CD4-positive, alpha-beta T cell (primary cell): ENCODE measurements at regions not wholly inside any gene's neighbourhood (a gene's known extent, or its start where the extent isn't known, plus 50 kb on each side); places are given as distances from the start of the nearest gene placed in this dataset.

Source experiments
- ATAC-seq: fragments of 200-7000 bp; cut with Tn5 transposase; one replicate; pipeline ENCODE4 v1.10.0; 2022; ENCODE audit warnings: mild to moderate bottlenecking; ENCODE audit not compliant: poor library complexity
- CTCF ChIA-PET: fragments of 350-600 bp; sonication (Branson Sonifier 250); formaldehyde crosslinking; loops from one replicate; lab custom pipeline; 2021; ENCODE audit warnings: antibody characterized with exemption, inconsistent platforms; lab: Charles Lee
- POLR2A ChIA-PET: fragments of 350-600 bp; sonication (Branson Sonifier 250); formaldehyde crosslinking; loops from one replicate; lab custom pipeline; 2021; ENCODE audit warnings: antibody characterized with exemption, inconsistent platforms; lab: Charles Lee
- DNase-seq, 14 experiments: peaks; one replicate each; pipeline ENCODE4 v3.0.0-alpha.2; 2013 to 2020; ENCODE audit warnings: mixed read lengths in 2 of 14
- H3K27ac ChIP-seq, 2 donors: one replicate each; pipeline versions ENCODE4 v1.5.1 to v1.7.0; 2013; ENCODE audit warnings: low read length in 2 of 2, low read depth in 1 of 2, mild to moderate bottlenecking in 1 of 2
- H3K27me3 ChIP-seq, 2 experiments: 1 replicate in 1 of 2; 2 replicates in 1 of 2; pipeline versions ENCODE4 v1.6.1 to v1.7.0; 2013; ENCODE audit warnings: low read length in 2 of 2, control low read depth in 1 of 2, mild to moderate bottlenecking in 1 of 2, moderate library complexity in 1 of 2; ENCODE audit not compliant: insufficient read depth in 2 of 2, control insufficient read depth in 1 of 2
- H3K36me3 ChIP-seq: one replicate; pipeline ENCODE4 v1.6.1; 2013; ENCODE audit warnings: low read length, control low read depth; ENCODE audit not compliant: insufficient read depth
- H3K4me1 ChIP-seq: one replicate; pipeline ENCODE4 v1.6.1; 2013; ENCODE audit warnings: low read length, control low read depth; ENCODE audit not compliant: insufficient read depth
- H3K4me3 ChIP-seq: one replicate; pipeline ENCODE4 v1.5.1; 2013; ENCODE audit warnings: mild to moderate bottlenecking, low read length, moderate library complexity
- H3K9me3 ChIP-seq, 2 experiments: 1 replicate in 1 of 2; 2 replicates in 1 of 2; pipeline versions ENCODE4 v1.6.1 to v1.7.0; 2013; ENCODE audit warnings: low read length in 2 of 2, mild to moderate bottlenecking in 2 of 2, control low read depth in 1 of 2, moderate library complexity in 1 of 2; ENCODE audit not compliant: control insufficient read depth in 1 of 2, insufficient read depth in 1 of 2
- H3K27ac Mint-ChIP-seq: one replicate; pipeline ENCODE4 v1.8.0; 2020; ENCODE audit warnings: mixed read lengths
- H3K27me3 Mint-ChIP-seq: one replicate; pipeline ENCODE4 v1.8.0; 2021; ENCODE audit warnings: mixed read lengths
- H3K36me3 Mint-ChIP-seq: one replicate; pipeline ENCODE4 v1.8.0; 2021; ENCODE audit warnings: low read depth, mixed read lengths
- H3K4me1 Mint-ChIP-seq: one replicate; pipeline ENCODE4 v1.8.0; 2021; ENCODE audit warnings: low read depth, mixed read lengths
- H3K4me3 Mint-ChIP-seq: one replicate; pipeline ENCODE4 v1.8.0; 2020; ENCODE audit warnings: mild to moderate bottlenecking, mixed read lengths
- H3K9me3 Mint-ChIP-seq: one replicate; pipeline ENCODE4 v1.8.0; 2020; ENCODE audit warnings: mixed read lengths
- intact Hi-C, 2 experiments: fragments of 100-400 bp; cut with DNase I in 1 of 2; cut with micrococcal nuclease in 1 of 2; formaldehyde crosslinking; loops; one replicate each; pipeline versions ENCODE4 v1.15.1 to v1.9.0; 2023 to 2025; cut with DNase I, micrococcal nuclease
- TF ChIP-seq, protein P1 (sequence below): fragments of 200-600 bp; IDR thresholded peaks from one replicate; pipeline ENCODE4 v1.8.0; 2022; ENCODE audit warnings: antibody characterized with exemption, mild to moderate bottlenecking

- H3K36me3 Mint-ChIP-seq = no peaks in the 10 kb centered on the region
- H3K4me3 Mint-ChIP-seq = no peak overlapping the region
Observed at GRCh38 chr6:88519301-88520016, 353.3 kb upstream of the CNR1 start.

DNA sequence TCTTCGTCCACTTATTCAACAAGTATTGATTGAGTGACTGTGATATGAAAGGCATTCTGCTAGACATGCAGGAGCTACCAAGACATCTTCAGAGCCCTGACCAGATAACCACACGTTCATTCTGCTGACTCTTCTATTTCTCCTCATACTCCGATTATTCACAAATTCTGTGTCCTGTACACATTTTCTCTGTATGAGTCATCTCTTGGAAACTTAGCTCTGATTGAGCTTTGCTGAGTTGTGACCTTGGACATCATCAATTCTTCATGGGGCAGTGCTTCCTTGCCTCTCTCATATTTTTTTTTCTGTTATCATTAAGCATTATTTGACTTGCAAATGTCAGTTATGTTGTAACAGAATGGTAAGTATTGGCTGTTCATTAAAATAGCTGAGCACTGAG lies 351.6 kb upstream of the CNR1 start:
- H3K27ac ChIP-seq = no peak overlapping the region
- no peak overlapping the region for H3K4me3 ChIP-seq
- no peaks in the 10 kb centered on the region for H3K36me3 Mint-ChIP-seq
- H3K9me3 ChIP-seq = no peaks in the 10 kb centered on the region
- intact Hi-C loops = no loop called here
- no peak overlapping the region for H3K4me3 Mint-ChIP-seq
- TF ChIP-seq, protein P1, sequence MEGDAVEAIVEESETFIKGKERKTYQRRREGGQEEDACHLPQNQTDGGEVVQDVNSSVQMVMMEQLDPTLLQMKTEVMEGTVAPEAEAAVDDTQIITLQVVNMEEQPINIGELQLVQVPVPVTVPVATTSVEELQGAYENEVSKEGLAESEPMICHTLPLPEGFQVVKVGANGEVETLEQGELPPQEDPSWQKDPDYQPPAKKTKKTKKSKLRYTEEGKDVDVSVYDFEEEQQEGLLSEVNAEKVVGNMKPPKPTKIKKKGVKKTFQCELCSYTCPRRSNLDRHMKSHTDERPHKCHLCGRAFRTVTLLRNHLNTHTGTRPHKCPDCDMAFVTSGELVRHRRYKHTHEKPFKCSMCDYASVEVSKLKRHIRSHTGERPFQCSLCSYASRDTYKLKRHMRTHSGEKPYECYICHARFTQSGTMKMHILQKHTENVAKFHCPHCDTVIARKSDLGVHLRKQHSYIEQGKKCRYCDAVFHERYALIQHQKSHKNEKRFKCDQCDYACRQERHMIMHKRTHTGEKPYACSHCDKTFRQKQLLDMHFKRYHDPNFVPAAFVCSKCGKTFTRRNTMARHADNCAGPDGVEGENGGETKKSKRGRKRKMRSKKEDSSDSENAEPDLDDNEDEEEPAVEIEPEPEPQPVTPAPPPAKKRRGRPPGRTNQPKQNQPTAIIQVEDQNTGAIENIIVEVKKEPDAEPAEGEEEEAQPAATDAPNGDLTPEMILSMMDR = no peak
- no peaks in the 10 kb centered on the region for H3K4me1 Mint-ChIP-seq
- POLR2A ChIA-PET = no interaction called here
- ATAC-seq (no peak), DNase-seq (no peak)
- H3K27me3 ChIP-seq = peaks cover 0 to 2% of the 10 kb centered on the region in 2 experiments
- no peaks in the 10 kb centered on the region for H3K36me3 ChIP-seq
- H3K27ac Mint-ChIP-seq = no peak overlapping the region
- peaks cover 4% of the 10 kb centered on the region for H3K9me3 Mint-ChIP-seq
- no peaks in the 10 kb centered on the region for H3K4me1 ChIP-seq
- CTCF ChIA-PET = no interaction called here
- H3K27me3 Mint-ChIP-seq = no peaks in the 10 kb centered on the region

More at GRCh38 chr6:88519301-88520016, 353.3 kb upstream of the CNR1 start:
- Histone ChIP-seq H3K4me3 (no peak overlapping the region), H3K9me3 (no peaks in the 10 kb centered on the region), H3K27ac (no peak overlapping the region), H3K4me1 (no peaks in the 10 kb centered on the region), H3K36me3 (no peaks in the 10 kb centered on the region), H3K27me3 (peaks cover 0 to 2% of the 10 kb centered on the region in 2 experiments)
- Mint-ChIP-seq H3K9me3 (peaks cover 4% of the 10 kb centered on the region), H3K27me3 (no peaks in the 10 kb centered on the region), H3K4me1 (no peaks in the 10 kb centered on the region), H3K27ac (no peak overlapping the region)
- ATAC-seq = no peak
- no peak for DNase-seq
- intact Hi-C loops = no loop called here
- TF ChIP-seq, protein P1 = no peak
- CTCF ChIA-PET = no interaction called here
- POLR2A ChIA-PET = no interaction called here

DNA sequence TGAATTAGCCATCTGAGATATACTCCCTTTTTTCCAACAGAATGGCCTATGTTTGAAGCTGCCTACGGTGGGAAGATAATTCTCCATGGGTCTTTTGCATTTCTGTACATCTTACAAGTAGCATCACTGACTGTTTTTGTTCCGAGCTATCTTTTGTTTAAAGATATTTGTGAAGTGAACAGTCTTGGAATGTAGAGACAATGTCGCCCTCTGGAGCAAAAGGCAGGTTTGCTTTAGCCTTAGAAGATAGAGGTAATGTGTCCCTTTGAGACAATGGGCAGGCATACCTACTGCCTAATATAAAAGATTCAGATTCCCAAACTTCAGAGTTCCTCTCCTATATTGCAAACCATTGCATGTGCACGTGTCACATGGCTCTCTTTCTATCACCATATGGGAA lies 347.8 kb upstream of the CNR1 start:
- no peaks in the 10 kb centered on the region for H3K36me3 Mint-ChIP-seq
- ATAC-seq = no peak
- intact Hi-C loops = no loop called here
- ChIA-PET CTCF (no interaction called here), POLR2A (no interaction called here)
- peaks cover 0 to 2% of the 10 kb centered on the region in 2 experiments for H3K27me3 ChIP-seq
- H3K36me3 ChIP-seq = no peaks in the 10 kb centered on the region
- TF ChIP-seq, protein P1 = no peak
- no peaks in the 10 kb centered on the region for H3K9me3 ChIP-seq
- no peaks in the 10 kb centered on the region for H3K4me1 ChIP-seq
- H3K27ac Mint-ChIP-seq = no peak overlapping the region
- no peak overlapping the region for H3K4me3 ChIP-seq
- H3K4me1 Mint-ChIP-seq = no peaks in the 10 kb centered on the region
- no peak overlapping the region for H3K4me3 Mint-ChIP-seq
- no peaks in the 10 kb centered on the region for H3K9me3 Mint-ChIP-seq
- no peak overlapping the region for H3K27ac ChIP-seq
- no peak for DNase-seq
- H3K27me3 Mint-ChIP-seq = no peaks in the 10 kb centered on the region
